AML-193 (cell line): ENCODE measurements at regions not wholly inside any gene's neighbourhood (a gene's known extent, or its start where the extent isn't known, plus 50 kb on each side); places are given as distances from the start of the nearest gene placed in this dataset.

ENCODE experiments used
- DNase-seq, 2 experiments: peaks; one replicate each; lab custom pipeline; 2025; lab: John Stamatoyannopoulos, UW

DNA sequence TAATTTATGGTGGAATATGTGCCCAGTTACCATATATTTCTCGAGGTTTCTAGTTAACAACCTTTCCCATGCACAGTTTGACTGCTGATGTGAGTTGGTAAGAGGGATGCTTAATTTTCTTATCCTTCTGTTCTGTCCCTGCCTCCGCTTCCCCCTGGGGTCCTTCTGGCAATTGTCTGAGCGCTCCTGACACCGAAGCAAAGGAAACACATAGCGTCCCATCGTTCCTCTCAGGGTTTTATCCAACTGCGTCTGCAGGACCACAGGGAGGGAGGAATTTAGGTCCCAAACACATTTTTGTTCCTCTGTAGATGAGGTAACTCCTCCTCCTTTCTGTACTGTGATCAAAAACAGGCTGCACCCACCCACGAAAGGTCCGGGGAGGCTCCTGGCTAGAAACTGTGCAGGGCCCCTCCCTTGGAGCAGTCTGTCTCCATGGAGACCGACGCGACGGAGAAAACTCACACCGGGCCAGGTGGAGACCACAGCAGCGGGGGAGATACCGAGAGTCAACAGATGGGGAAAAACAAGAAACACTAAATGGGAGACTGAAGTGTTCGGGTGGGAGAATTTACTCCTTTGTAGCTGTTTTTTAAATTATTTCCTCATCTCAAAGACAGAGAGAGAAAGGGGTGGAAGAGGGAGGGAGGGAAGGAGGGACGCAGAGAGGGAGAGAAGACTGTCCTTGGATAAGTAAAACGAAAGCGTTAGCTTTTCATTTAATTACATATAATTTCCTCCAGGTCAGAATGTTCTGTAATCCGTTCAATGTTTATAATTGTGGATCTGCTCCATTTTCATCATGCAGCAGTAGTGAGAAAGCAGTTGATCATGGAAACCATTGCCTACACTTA is 191.8 kb upstream of the NBEA start:
- DNase-seq: no peak

DNA sequence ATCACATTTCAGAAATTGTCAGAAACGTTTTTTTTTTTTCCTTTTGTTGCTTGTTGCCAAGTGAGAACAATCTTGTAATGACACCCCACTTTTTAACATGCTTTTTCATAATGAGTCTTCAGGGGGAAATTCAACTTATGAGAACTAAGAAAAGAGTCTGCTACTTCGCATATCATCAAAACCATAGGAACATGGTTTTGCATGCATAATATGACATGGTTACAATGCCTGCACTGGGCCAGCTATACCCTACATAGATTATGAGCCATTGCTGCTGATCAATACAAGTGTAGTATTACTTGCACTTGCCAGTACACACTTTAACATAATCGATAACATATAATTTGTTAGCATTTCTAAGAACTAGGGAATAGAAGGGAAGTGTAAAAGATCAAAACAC is 191.0 kb upstream of the NBEA start:
- DNase-seq: no peak

DNA sequence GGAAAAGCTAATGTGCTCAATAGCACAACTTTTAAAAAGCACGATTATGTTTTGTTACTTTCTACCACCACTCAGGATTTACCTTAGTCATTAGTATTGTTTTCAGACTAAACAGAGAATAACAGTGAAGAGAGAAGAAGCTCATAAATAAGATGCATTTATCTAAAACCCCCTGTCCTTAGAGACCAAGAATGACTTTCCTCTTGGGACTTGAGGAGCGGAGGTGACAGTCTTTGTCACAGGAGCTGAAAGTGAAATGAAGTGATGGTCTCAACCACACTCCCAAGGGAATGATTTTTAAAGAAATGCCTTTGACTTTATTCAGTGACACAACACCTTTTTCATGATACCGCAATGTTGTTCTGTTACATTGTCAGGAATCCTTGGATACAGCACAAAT is 190.6 kb upstream of the NBEA start:
- no peak for DNase-seq

DNA sequence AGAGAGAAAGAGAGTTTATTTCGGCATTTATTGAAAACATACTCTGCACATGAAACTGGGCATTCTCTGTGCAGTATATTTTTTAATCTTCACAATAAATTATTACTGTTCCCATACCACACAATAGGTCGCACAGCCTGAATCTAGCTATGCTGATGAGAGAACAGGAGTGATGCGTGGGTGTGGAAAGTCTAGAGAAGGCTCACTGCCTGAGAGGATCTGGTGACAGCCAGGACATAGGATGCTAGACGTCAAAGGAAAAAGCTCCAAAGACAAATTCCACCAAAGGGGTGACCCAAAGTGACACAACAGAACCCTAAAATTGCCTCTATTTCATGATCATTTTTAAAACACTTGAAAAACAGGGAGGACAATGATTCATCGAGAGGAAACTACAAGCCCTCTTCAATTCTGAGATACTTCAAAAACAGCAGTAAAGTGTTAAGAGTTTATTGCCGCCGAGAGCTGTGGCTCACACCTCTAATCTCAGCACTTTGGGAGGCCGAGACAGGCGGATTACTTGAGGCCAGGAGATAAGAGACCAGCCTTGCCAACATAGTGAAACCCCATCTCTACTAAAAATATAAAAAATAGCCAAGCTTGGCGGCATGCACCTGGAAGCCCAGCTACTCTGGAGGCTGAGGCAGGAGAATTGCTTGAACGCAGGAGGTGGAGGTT is 189.6 kb upstream of the NBEA start:
- no peak for DNase-seq

DNA sequence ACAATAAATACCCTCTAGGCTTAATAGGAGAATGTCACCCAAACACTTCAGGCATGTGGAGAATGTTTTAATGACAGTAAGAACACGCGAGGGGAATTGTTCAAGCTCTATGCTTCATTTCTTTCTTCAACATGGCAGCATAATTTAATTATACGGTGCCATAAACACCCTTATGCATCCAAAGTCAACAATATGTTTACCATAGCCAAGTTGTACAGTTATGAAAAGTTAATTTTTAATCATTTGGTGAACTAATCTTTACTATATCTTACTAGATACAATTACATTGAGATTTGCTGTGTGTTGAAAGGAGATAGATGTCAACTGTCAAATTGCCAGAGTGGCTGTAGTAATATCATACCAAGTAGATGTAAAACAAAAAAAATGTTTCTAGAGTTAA is 185.9 kb upstream of the NBEA start:
- DNase-seq: no peak

DNA sequence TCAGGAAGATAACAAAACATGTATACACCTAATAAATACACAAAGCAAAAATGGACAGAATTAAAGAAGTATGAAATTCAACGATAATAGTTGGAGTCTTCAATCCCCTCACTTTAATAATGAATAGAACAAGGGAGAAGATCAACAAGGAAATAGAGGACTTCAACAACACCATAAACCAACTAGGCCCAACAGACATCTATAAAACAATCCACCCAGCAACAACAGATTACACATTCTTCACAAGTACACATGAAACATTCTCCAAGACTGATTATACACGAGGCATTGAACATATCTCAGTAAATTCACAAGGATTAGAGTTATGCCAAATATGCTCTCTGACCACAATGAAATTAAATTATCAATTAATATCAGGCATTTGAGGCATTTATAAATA is 185.5 kb upstream of the NBEA start:
- DNase-seq: no peak

DNA sequence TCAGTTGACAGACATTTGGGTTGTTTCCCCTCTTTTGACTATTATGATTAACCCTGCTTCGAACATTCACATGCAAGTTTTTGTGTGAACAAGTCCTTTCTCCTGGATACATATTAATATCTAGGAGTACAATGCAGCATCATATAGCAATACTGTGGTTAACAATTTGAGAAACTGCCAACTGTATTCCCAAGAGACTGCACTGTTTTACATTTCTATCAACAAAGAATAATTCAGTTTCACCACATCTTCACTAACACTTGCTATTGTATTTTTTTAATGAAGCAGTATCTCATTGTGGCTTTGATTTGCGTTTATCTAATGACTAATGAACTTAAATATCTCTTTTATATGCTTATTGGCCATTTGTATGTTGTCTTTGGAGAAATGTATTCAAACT is 184.6 kb upstream of the NBEA start:
- no peak for DNase-seq

DNA sequence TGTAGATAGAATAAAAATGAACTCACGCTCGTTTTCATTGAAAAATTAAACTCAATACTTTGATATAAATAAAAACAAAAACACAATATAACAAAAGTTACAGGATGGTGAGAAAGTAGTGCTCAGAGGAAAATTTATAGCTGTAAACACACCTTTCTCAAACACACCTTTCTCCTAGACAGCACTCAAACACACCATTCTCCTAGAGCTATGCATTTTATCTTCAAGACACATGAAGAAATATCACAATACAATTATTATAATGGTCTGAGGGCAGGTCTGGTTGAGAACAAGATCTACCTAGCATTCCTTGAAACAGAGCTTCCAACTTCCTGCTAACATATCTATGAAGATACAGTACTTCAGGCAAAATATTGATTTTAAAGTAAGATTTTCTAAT is 183.4 kb upstream of the NBEA start:
- no peak for DNase-seq

DNA sequence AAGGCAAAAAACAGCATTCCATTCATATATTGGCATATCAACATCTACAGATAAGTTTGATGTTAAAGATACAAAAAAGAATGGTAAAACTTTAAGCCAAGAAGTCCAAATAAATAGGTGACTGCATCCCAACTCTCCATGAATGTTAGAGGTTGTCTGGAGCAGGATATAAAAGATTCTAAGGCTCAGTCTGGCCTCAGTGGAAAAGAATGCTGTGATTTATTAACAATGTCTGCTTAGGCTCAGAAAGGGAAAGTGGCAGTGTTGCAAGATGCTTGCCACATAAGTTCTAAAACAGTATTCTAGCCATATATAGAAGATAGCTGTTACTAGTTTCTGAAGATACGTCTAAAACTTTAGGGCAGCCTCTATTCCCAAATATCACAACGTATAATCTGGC is 179.8 kb upstream of the NBEA start:
- no peak for DNase-seq

DNA sequence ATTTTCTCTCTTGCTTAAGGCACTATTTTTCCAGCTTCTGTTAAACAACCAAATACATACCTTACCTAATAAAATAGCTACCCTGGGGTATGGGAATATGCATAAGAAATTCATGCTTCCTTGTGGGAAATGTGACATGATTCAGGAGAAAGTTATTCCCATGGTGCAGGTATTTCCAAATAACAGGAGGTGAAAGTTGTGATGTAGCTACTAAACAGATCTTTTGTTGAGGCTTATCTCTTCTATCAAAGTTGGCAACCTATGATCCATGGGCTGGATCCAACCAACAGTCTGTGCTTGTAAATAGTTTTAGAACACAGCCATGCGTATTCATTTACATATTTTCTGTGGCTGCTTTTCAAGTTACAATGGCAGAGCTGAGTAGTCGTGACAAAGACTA is 177.8 kb upstream of the NBEA start:
- DNase-seq: no peak

DNA sequence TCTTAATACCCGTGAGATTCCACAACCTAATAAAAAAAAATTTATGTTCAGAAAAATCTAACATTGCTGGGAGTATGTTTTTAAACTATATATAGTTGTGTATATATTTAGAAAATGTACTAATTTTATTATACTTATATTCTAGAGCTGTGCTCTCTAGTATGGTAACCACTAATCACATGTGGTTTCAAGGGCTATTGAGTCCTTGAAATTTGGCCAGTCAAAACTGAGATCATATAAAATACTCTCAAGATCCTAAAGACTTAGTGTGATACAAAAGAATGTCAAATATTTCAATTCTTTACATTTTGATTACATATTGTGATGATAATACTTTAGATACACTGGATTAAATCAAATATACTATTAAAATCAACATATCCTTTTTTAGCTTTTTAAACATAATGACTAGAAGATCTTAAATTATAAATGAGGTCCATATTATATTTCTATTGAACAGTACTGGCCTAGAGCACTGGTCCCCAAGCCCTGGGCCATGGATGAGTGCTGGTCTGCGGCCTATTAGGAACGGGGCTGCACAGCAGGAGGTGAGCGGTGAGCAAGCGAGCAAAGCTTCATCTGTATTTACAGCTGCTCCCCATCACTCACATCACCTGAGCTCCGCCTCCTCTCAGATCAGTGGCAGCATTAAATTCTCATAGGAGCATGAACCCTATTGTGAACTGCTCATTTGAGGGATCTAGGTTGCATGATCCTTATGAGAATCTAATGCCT is 176.5 kb upstream of the NBEA start:
- DNase-seq: no peak

DNA sequence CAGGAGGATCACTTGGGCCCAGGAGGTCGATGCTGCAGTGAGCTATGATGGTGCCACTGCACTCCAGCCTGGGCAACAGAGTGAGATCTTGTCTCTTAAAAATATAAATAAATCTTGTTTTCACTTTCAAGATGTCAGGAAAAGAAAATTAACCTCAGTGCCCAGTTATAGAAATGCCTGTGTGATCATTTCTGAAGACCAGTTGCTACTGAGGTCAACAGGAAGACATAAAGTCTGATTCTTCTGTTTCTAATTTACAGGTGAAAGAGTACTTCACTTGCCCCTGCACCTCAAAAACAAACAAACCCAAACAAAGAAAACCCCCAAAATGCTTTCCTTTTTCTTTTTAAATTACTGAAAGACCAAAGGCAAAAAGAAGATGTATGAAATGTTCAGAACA is 174.3 kb upstream of the NBEA start:
- DNase-seq: no peak

DNA sequence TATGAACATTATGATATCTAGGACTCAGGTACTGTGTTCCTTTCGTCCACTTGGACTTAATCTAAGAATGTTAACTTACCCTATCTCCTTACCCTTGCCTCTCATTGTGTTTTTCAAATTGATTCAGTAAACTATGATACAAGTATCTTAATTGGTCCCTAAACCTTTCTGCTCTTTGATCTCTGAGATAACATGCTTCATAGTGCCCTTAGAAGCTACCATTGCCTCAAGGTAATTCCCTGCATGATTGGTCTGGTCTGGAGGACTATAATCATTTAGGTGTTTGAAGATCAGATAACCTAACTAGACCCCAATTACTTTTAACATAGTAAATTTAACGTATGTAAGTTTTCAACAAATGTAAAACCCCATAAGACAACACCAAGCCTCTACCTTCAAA is 169.9 kb upstream of the NBEA start:
- no peak for DNase-seq

DNA sequence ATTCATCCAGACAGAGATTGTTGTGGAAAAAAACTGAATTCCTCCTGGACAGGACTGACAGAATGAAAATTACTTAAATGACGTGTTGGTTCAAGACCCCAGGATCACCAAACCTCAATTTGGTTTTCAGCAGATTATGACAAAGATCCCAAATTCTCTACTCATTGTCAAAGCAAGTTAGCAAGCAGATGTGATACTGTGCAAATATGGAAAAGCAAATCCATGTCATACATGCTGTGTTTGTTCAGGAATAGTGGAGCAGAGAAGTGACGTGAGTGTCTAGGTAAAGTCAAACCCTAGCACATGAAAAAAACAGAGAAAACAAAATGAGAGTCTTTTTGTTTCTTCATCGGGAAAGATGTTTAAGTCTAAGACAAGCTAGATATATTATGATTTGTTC is 169.2 kb upstream of the NBEA start:
- no peak for DNase-seq

DNA sequence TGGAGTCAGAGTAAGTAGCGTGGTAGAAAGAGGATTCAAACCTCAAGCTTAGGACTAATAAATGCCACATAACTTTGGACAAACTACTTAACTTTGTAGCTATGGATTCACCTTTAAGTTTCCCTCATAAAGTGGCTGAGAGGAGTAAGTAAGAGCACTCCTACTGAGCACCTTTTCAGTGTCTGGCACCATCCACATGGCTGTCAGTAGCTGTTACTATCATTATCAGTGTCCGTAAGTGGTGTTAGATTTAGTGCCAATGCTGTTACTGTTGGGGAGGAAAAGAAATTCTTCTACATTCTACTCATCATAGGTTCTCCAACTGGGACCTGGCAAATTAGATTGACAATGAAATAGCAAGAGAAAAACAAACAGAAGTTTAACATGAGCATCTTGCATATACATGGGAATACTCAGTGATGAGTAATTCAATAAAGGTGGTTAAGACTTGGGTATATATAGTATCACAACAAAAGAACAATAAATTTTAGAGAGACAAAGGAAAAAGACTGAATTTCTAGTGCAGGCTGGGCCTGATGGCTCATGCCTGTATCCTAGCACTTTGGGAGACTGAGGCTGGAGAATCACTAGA is 165.6 kb upstream of the NBEA start:
- no peak for DNase-seq

DNA sequence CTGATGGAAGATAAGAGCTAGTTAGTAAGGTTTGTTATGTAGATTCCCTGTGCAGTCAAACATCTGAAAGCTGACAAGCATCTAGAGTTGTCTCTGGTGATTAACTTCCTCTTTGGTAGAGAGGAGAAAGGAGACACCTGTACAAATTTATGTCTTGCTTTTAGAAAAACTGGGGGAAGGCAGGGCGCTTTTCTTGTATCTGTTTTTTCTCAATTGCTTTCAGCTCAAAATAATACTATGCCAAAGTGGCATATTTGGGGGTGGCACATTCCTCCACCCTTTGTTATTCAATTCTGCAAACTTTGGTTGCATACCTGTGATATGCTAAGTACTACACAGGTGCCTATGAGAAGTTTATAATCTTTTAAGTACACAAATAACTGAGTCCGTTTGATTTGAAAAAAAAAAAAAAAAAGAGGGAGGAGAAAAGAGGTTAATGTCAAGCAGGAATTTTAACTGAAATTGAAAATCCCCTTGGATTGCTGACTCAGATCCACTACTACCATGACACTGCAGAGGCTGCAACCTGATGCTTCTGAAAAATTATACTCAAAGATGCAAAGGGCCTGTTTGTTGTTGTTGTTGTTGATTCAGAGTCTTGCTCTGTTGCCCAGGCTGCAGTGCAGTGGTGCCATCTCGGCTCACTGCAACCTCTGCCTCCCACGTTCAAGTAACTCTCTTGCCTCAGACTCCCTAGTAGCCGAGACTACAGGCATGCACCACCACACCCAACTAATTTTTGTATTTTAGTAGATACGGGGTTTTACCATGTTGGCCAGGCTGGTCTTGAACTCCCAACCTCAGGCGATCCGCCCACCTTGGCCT is 164.8 kb upstream of the NBEA start:
- no peak for DNase-seq

DNA sequence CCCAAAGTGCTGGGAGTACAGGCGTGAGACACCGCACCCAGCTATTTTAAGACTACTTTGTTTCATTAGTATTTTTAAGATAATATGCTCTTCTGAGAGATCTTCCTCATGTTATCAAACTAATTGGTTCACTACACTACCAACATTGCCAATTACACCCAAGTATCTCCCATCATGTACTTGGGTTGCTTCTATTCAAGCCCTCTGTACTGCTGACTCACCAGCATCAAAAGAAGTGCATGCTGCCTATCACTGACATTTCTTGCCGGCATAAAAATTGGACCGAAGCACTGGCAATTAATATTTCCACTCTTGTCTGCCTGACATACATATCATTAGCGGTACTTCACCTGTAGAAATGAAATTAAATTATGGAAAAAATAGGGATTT is 164.2 kb upstream of the NBEA start:
- no peak for DNase-seq

DNA sequence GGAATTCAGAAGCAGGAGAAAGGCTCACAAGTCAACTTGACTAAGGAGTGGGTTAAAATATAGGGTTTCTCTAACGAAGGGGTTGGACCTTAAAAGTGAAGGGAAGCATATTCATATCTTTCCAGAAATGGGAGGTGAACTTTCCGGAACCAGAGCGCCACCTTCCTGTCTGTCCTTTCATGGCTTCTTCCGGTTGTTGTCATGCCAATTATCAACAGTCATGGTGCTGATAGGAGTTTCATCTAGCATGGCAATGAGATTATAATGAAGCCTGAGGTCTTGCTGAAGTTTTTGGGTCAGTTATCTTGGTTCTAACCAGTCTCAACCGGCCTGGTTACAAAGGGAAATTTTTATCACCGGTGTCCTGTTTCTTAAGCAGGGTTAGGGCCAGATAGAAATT is 162.9 kb upstream of the NBEA start:
- no peak for DNase-seq

DNA sequence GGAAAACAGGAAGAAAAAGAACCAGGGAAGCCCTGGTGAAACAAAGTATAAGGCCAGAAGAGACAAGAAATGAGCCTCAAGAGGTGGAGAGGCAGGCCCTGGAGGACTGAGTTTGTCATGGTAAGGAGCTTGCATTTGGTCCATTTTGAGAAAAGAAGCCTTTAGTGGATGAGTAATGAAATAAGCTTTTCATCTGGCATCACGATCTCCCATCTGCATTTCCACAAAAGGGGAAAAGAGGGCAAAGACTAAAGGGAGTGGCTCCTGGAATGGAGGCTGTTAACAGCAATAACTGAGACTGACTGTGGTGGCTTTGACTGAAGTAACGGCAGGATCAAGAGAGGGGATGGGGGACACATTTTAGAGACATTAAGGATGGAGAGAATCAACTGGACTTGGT is 148.8 kb upstream of the NBEA start:
- DNase-seq: no peak

DNA sequence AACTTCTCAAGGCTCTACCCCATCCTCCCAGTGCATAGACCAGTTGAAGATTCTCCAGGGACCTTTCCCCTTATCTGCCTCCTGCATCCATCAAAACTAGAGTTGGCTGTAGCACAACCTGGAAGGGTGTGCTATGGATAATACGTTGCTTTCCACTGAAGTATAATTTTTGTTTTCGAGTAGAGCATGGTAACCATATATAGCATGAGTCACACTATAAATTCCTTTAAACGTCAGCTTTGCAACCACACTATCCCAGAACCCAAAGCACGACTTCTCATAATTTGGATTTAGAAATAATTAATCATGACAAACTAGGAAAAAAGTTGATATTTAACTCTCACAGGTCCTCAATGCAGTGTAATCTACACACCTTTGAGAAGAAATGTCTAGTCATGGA is 138.3 kb upstream of the NBEA start:
- no peak for DNase-seq

DNA sequence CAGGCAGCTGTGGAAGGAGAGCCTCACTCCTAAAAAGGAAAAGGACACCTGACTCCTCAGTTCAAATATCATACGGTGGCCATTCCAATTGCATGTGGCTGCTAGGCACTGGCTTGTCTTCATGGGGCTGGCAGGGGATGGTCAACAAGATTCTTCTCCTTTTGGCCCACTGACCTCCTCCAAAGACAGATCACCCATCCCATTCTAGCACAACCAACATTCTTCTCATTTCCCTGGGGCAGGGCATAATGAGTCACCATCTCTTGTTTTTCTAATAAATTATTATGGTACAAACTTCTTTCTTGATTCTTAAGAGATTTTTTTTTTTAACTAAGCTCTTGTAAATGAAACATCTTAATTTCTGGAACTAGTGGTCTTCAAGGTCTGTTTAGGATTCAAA is 136.7 kb upstream of the NBEA start:
- DNase-seq: no peak

DNA sequence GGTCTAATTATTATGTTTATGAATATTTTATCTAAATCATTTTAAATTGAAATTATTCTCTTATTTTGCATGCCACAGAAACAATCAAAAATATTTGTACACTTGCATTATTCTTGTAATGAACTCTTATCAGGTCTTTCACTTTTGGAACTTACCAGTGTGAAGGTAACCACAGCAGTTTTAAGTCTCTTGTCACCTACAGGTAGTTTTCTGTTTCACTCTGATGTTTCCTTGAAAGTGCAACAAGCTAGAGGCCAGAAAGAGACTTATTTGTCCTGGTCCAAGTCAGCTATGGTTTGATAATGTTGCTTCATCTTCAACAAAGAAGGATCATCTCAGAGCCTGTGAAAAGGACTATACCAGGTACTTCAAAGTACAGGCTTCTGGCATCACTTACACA is 133.4 kb upstream of the NBEA start:
- no peak for DNase-seq
